Caco-2 (cell line): ENCODE measurements at regions not wholly inside any gene's neighbourhood (a gene's known extent, or its start where the extent isn't known, plus 50 kb on each side); places are given as distances from the start of the nearest gene placed in this dataset.

ENCODE experiments used
- BruUV-seq: library from RNA; stranded (reverse); fragments of 400-500 nt; replicated peaks from 2 replicates; lab custom pipeline; 2021; lab: Mats Ljungman, UMichigan
- CTCF ChIA-PET: fragments of 300-600 bp; sonication (Branson Sonifier 250); formaldehyde crosslinking; loops from one replicate; lab custom pipeline; 2022; ENCODE audit warnings: antibody characterized with exemption; lab: Charles Lee
- POLR2A ChIA-PET: fragments of 300-600 bp; sonication (Branson Sonifier 250); formaldehyde crosslinking; loops from one replicate; lab custom pipeline; 2022; ENCODE audit warnings: antibody characterized with exemption; lab: Charles Lee
- DNase-seq, 2 experiments: peaks; one replicate each; pipeline versions ENCODE4 v3.0.0 to v3.0.0-alpha.2; 2020 to 2022
- H3K27me3 ChIP-seq: replicated peaks from 2 replicates; pipeline ENCODE4 v1.6.0; 2011; ENCODE audit warnings: low read length; ENCODE audit not compliant: control insufficient read depth, insufficient read depth
- H3K36me3 ChIP-seq: 2 replicates; pipeline ENCODE4 v1.5.1; 2011; ENCODE audit warnings: low read length; ENCODE audit not compliant: control insufficient read depth, insufficient read depth
- H3K4me1 ChIP-seq: fragments of 250-450 bp; sonication (Bioruptor Pico); 2 replicates; pipeline ENCODE4 v1.5.1; 2020; ENCODE audit warnings: mild to moderate bottlenecking
- H3K4me3 ChIP-seq: 2 replicates; pipeline ENCODE4 v1.5.1; 2011; ENCODE audit warnings: low read depth, mild to moderate bottlenecking, control low read depth, low read length
- H3K9me3 ChIP-seq: fragments of 250-450 bp; sonication (Bioruptor Pico); 2 replicates; pipeline ENCODE4 v1.5.1; 2020; ENCODE audit warnings: mild to moderate bottlenecking, moderate library complexity
- H3K27ac Mint-ChIP-seq: one replicate; pipeline ENCODE4 v1.8.0; 2022; ENCODE audit warnings: mixed read lengths; ENCODE audit not compliant: unreplicated experiment
- H3K27me3 Mint-ChIP-seq: one replicate; pipeline ENCODE4 v1.8.0; 2022; ENCODE audit warnings: mixed read lengths; ENCODE audit not compliant: insufficient read depth, unreplicated experiment
- H3K36me3 Mint-ChIP-seq: one replicate; pipeline ENCODE4 v1.8.0; 2022; ENCODE audit warnings: mild to moderate bottlenecking, mixed read lengths; ENCODE audit not compliant: insufficient read depth, unreplicated experiment
- H3K4me1 Mint-ChIP-seq: one replicate; pipeline ENCODE4 v1.8.0; 2022; ENCODE audit warnings: low read depth, mixed read lengths; ENCODE audit not compliant: unreplicated experiment
- H3K4me3 Mint-ChIP-seq: one replicate; pipeline ENCODE4 v1.8.0; 2022; ENCODE audit warnings: mild to moderate bottlenecking, moderate library complexity, mixed read lengths; ENCODE audit not compliant: unreplicated experiment
- H3K9me3 Mint-ChIP-seq: one replicate; pipeline ENCODE4 v1.8.0; 2022; ENCODE audit warnings: mixed read lengths; ENCODE audit not compliant: unreplicated experiment
- CTCF ChIP-seq, 2 experiments: fragments of 200-600 bp in 1 of 2; IDR thresholded peaks; 1 replicate in 1 of 2; 2 replicates in 1 of 2; pipeline versions ENCODE4 v1.5.1 to v1.8.0; 2011 to 2022; ENCODE audit warnings: antibody characterized with exemption in 1 of 2, control low read depth in 1 of 2, inconsistent platforms in 1 of 2, low read depth in 1 of 2, low read length in 1 of 2, mild to moderate bottlenecking in 1 of 2, moderate library complexity in 1 of 2; ENCODE audit not compliant: insufficient read depth in 1 of 2, severe bottlenecking in 1 of 2, unreplicated experiment in 1 of 2
- intact Hi-C: fragments of 100-400 bp; cut with micrococcal nuclease; formaldehyde crosslinking; loops from one replicate; pipeline ENCODE4 v1.10.0; 2022; ENCODE audit not compliant: unreplicated experiment

DNA sequence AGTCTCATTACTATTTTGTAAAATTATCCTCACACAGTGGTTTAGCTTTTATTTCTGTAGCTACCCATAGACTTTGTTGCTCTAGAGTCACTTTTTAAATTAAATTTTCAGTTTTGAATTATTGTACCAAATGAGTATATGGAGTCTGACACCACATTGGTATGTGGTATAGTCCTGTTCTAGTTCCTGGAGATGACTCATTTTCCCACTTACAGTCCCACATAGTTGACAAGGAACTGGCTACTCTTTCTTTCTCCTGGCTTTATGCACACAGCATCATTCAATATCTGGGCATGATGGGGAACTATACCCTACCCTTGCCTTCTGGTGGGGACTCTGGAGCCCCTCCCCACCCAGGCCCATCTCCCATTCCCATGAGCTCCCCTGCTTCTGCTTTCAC, 92.6 kb upstream of the RAB11FIP2 start:
- no peaks in the 10 kb centered on the region for H3K27me3 Mint-ChIP-seq
- no peak overlapping the region for H3K27ac Mint-ChIP-seq
- TF ChIP-seq CTCF (IDR thresholded peaks at IDR 0.05; ENCODE audit: insufficient read depth in 1 of 2, low read depth in 1 of 2, low read length in 1 of 2, severe bottlenecking in 1 of 2, unreplicated experiment in 1 of 2), result no peak
- DNase-seq, result no peak
- H3K9me3 Mint-ChIP-seq, result peaks cover 10% of the 10 kb centered on the region
- intact Hi-C loops, result no loop called here
- no peaks in the 10 kb centered on the region for H3K4me1 Mint-ChIP-seq
- ChIA-PET POLR2A (no interaction called here), CTCF (no interaction called here)
- no peaks in the 10 kb centered on the region for H3K36me3 Mint-ChIP-seq
- no peaks in the 10 kb centered on the region for H3K27me3 ChIP-seq
- H3K4me3 ChIP-seq, result no peak overlapping the region
- BruUV-seq, result no TSS peak
- no peaks in the 10 kb centered on the region for H3K9me3 ChIP-seq
- no peak overlapping the region for H3K4me3 Mint-ChIP-seq
- no peaks in the 10 kb centered on the region for H3K36me3 ChIP-seq
- no peaks in the 10 kb centered on the region for H3K4me1 ChIP-seq

DNA sequence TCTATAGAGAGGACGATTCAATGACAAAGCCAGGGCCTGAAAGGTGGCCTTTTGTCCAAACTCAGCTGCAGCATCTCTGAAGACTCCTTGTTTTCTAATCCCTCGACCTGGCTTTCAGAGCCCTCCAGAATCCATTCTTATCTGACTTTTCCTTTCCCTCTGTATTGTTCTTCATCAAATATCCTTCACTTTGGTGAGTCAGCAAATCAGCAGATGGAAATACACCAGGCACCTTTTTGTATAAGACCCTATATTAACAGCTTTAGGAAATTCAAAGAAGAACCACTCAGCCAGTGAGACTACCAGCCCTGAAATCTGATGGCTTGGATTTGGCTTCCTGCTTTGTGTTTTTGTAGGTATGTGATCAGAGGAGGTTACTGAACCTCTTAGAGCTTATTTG, 81.9 kb upstream of the RAB11FIP2 start:
- DNase-seq, result no peak
- no peaks in the 10 kb centered on the region for H3K4me1 ChIP-seq
- Mint-ChIP-seq H3K4me1 (no peaks in the 10 kb centered on the region), H3K9me3 (peaks cover 20% of the 10 kb centered on the region), H3K27ac (no peak overlapping the region), H3K4me3 (no peak overlapping the region), H3K36me3 (no peaks in the 10 kb centered on the region), H3K27me3 (no peaks in the 10 kb centered on the region)
- ChIA-PET POLR2A (no interaction called here), CTCF (interaction anchor here (0.8 kb wide), 1 partner anchor 112 kb away, joined by 3 read pairs; no protein-coding TSS in a partner anchor)
- intact Hi-C loops, result no loop called here
- H3K27me3 ChIP-seq, result no peaks in the 10 kb centered on the region
- no peaks in the 10 kb centered on the region for H3K9me3 ChIP-seq
- H3K4me3 ChIP-seq, result no peak overlapping the region
- H3K36me3 ChIP-seq, result no peaks in the 10 kb centered on the region
- no TSS peak for BruUV-seq
- TF ChIP-seq CTCF (IDR thresholded peaks at IDR 0.05; ENCODE audit: insufficient read depth in 1 of 2, low read depth in 1 of 2, low read length in 1 of 2, severe bottlenecking in 1 of 2, unreplicated experiment in 1 of 2), result no peak

- intact Hi-C loops, result no loop called here
- no peaks in the 10 kb centered on the region for H3K4me1 Mint-ChIP-seq
- H3K36me3 ChIP-seq, result no peaks in the 10 kb centered on the region
- H3K4me3 ChIP-seq, result no peak overlapping the region
- DNase-seq, result no peak
- ChIA-PET POLR2A (no interaction called here), CTCF (interaction anchor here (0.6 kb wide), 1 partner anchor 182 kb away, joined by 3 read pairs; no protein-coding TSS in a partner anchor)
- no peaks in the 10 kb centered on the region for H3K9me3 ChIP-seq
- H3K9me3 Mint-ChIP-seq, result no peaks in the 10 kb centered on the region
- H3K4me1 ChIP-seq, result no peaks in the 10 kb centered on the region
- H3K4me3 Mint-ChIP-seq, result no peak overlapping the region
- H3K27ac Mint-ChIP-seq, result no peak overlapping the region
- no peaks in the 10 kb centered on the region for H3K27me3 ChIP-seq
- H3K27me3 Mint-ChIP-seq, result no peaks in the 10 kb centered on the region
- TF ChIP-seq CTCF (IDR thresholded peaks at IDR 0.05; ENCODE audit: insufficient read depth in 1 of 2, low read depth in 1 of 2, low read length in 1 of 2, severe bottlenecking in 1 of 2, unreplicated experiment in 1 of 2), result no peak
- no peaks in the 10 kb centered on the region for H3K36me3 Mint-ChIP-seq
- no TSS peak for BruUV-seq
Measured at GRCh38 chr10:118118716-118119115, 72.0 kb upstream of the RAB11FIP2 start.
